IMR-90 (cell line): ENCODE measurements at regions not wholly inside any gene's neighbourhood (a gene's known extent, or its start where the extent isn't known, plus 50 kb on each side); places are given as distances from the start of the nearest gene placed in this dataset.

Source experiments
- ATAC-seq: fragments of 200-7000 bp; cut with Tn5 transposase; 2 replicates; pipeline ENCODE4 v1.9.1; 2020; ENCODE audit warnings: low read depth, mild to moderate bottlenecking, moderate library complexity
- BruUV-seq: library from RNA; stranded (reverse); fragments of 400-500 nt; replicated peaks from 2 replicates; lab custom pipeline; 2021; lab: Mats Ljungman, UMichigan
- CTCF ChIA-PET: fragments of 300-600 bp; formaldehyde crosslinking; extraction: SDS; loops from one replicate; lab custom pipeline; 2021; ENCODE audit warnings: antibody characterized with exemption; lab: Yijun Ruan, JAX
- POLR2A ChIA-PET: fragments of 300-600 bp; sonication (Branson Sonifier 250); formaldehyde crosslinking; loops from one replicate; lab custom pipeline; 2022; ENCODE audit warnings: antibody characterized with exemption; ENCODE audit not compliant: unreplicated experiment; lab: Charles Lee
- DNase-seq: peaks from one replicate; pipeline ENCODE4 v3.0.0; 2013
- H2AFZ ChIP-seq: replicated peaks from 2 replicates; pipeline ENCODE3; 2013; ENCODE audit warnings: low read length, mild to moderate bottlenecking; ENCODE audit not compliant: poor library complexity
- H2AK5ac ChIP-seq: 2 replicates; pipeline ENCODE4 v1.6.1; 2013; ENCODE audit warnings: low read depth, low read length, inconsistent platforms
- H2AK9ac ChIP-seq: replicated peaks from 2 replicates; pipeline ENCODE3; 2013; ENCODE audit warnings: mild to moderate bottlenecking, low read depth, low read length, moderate library complexity; ENCODE audit not compliant: poor library complexity
- H2BK120ac ChIP-seq: 2 replicates; pipeline ENCODE4 v1.6.1; 2013; ENCODE audit warnings: low read depth, low read length, inconsistent platforms
- H2BK15ac ChIP-seq: 3 replicates; pipeline ENCODE4 v1.6.1; 2013; ENCODE audit warnings: low read depth, low read length, inconsistent platforms
- H2BK20ac ChIP-seq: 2 replicates; pipeline ENCODE4 v1.6.1; 2013; ENCODE audit warnings: low read depth, mild to moderate bottlenecking, inconsistent platforms, low read length, moderate library complexity
- H2BK5ac ChIP-seq: 2 replicates; pipeline ENCODE4 v1.6.1; 2013; ENCODE audit warnings: mild to moderate bottlenecking, low read depth, low read length, inconsistent platforms; ENCODE audit not compliant: poor library complexity, severe bottlenecking
- H3K14ac ChIP-seq: replicated peaks from 2 replicates; pipeline ENCODE4 v1.6.1; 2013; ENCODE audit warnings: low read depth, low read length, inconsistent platforms
- H3K18ac ChIP-seq: 2 replicates; pipeline ENCODE4 v1.6.1; 2013; ENCODE audit warnings: low read depth, low read length, control low read depth
- H3K23ac ChIP-seq: 2 replicates; pipeline ENCODE4 v1.6.1; 2013; ENCODE audit warnings: low read depth, low read length, inconsistent platforms
- H3K27ac ChIP-seq: 2 replicates; pipeline ENCODE4 v1.5.1; 2013; ENCODE audit warnings: mild to moderate bottlenecking, control low read depth, low read length; ENCODE audit not compliant: insufficient read depth
- H3K27me3 ChIP-seq: 2 replicates; pipeline ENCODE4 v1.6.1; 2013; ENCODE audit warnings: low read length; ENCODE audit not compliant: control insufficient read depth, insufficient read depth
- H3K36me3 ChIP-seq: 2 replicates; pipeline ENCODE4 v1.6.1; 2013; ENCODE audit warnings: low read length, mixed read lengths; ENCODE audit not compliant: control insufficient read depth, insufficient read depth
- H3K4ac ChIP-seq: 2 replicates; pipeline ENCODE4 v1.6.1; 2013; ENCODE audit warnings: low read depth, low read length, inconsistent platforms
- H3K4me1 ChIP-seq: 2 replicates; pipeline ENCODE4 v1.6.1; 2013; ENCODE audit warnings: low read length, mixed read lengths; ENCODE audit not compliant: control insufficient read depth, insufficient read depth
- H3K4me2 ChIP-seq: 2 replicates; pipeline ENCODE4 v1.6.1; 2013; ENCODE audit warnings: low read depth, mild to moderate bottlenecking, control low read depth, low read length, moderate library complexity
- H3K4me3 ChIP-seq: 2 replicates; pipeline ENCODE4 v1.5.1; 2013; ENCODE audit warnings: low read depth, mild to moderate bottlenecking, control low read depth, low read length, moderate library complexity; ENCODE audit not compliant: insufficient read depth
- H3K56ac ChIP-seq: 2 replicates; pipeline ENCODE4 v1.6.1; 2013; ENCODE audit warnings: low read length, inconsistent platforms; ENCODE audit not compliant: insufficient read depth; ENCODE audit errors: extremely low read depth
- H3K79me1 ChIP-seq, 2 experiments: 2 replicates each; pipeline ENCODE4 v1.6.1; 2013; ENCODE audit warnings: low read length in 2 of 2, inconsistent platforms in 1 of 2, low read depth in 1 of 2
- H3K9ac ChIP-seq: 2 replicates; pipeline ENCODE4 v1.6.1; 2013; ENCODE audit warnings: low read depth, low read length, control low read depth
- H3K9me1 ChIP-seq: 2 replicates; pipeline ENCODE4 v1.6.1; 2013; ENCODE audit warnings: low read length, inconsistent platforms; ENCODE audit not compliant: insufficient read depth
- H3K9me3 ChIP-seq: 2 replicates; pipeline ENCODE4 v1.6.1; 2013; ENCODE audit warnings: low read length; ENCODE audit not compliant: control insufficient read depth, insufficient read depth
- H4K20me1 ChIP-seq: 2 replicates; pipeline ENCODE4 v1.6.1; 2013; ENCODE audit warnings: low read length, inconsistent platforms; ENCODE audit not compliant: insufficient read depth
- H4K5ac ChIP-seq: 2 replicates; pipeline ENCODE4 v1.6.1; 2013; ENCODE audit warnings: mild to moderate bottlenecking, low read depth, low read length, control low read depth
- H4K8ac ChIP-seq, 2 experiments: 2 replicates each; pipeline ENCODE4 v1.6.1; 2013; ENCODE audit warnings: low read depth in 2 of 2, low read length in 2 of 2, control low read depth in 1 of 2, inconsistent platforms in 1 of 2
- H4K91ac ChIP-seq: 2 replicates; pipeline ENCODE4 v1.6.1; 2013; ENCODE audit warnings: low read depth, low read length, inconsistent platforms; ENCODE audit not compliant: insufficient read depth
- CEBPB ChIP-seq: IDR thresholded peaks from 2 replicates; pipeline ENCODE4 v1.6.1; 2012; ENCODE audit warnings: low read depth, low read length, improper control_type of control experiment
- ELK1 ChIP-seq: fragments of 150-350 bp; IDR thresholded peaks from 2 replicates; pipeline ENCODE4 v1.6.1; 2016; ENCODE audit warnings: low read depth, mild to moderate bottlenecking, low read length, moderate library complexity, borderline replicate concordance
- MAZ ChIP-seq: IDR thresholded peaks from 2 replicates; pipeline ENCODE4 v1.6.1; 2012; ENCODE audit warnings: low read depth, mild to moderate bottlenecking, low read length, improper control_type of control experiment, moderate library complexity, borderline replicate concordance
- WGBS, 2 experiments: methylation state at CpG; one replicate each; pipeline versions ENCODE4 v1.1.5 to v1.1.7; 2013; ENCODE audit warnings: missing lambda C conversion rate in 2 of 2; ENCODE audit not compliant: insufficient read length in 1 of 2; ENCODE audit errors: extremely low coverage in 2 of 2; 5-methylcytosine and 5-hydroxymethylcytosine counted together
- dilution Hi-C: fragments of 300-500 bp; cut with HindIII; formaldehyde crosslinking; loops from one replicate; pipeline ENCODE4 v1.14.3; 2018; ENCODE audit warnings: low sequenced_read_pairs; ENCODE audit not compliant: unreplicated experiment
- in situ Hi-C: fragments of 300-500 bp; cut with MboI; formaldehyde crosslinking; loops from 3 replicates; pipeline ENCODE4 v1.14.3; 2019; ENCODE audit warnings: low sequenced_read_pairs, inconsistent platforms, mixed read lengths
- intact Hi-C: fragments of 100-400 bp; cut with micrococcal nuclease; formaldehyde crosslinking; loops from 2 replicates; pipeline ENCODE4 v1.10.0; 2022

GRCh38 chr2:83744855-83745254 is 714.2 kb downstream of the SUCLG1 start:
- Histone ChIP-seq H3K4me3 (no peak overlapping the region), H3K9me3 (no peaks in the 10 kb centered on the region), H3K14ac (no peak overlapping the region), H3K9ac (no peak overlapping the region), H3K4ac (no peak overlapping the region), H3K4me2 (no peak overlapping the region), H3K27me3 (no peaks in the 10 kb centered on the region), H3K36me3 (no peaks in the 10 kb centered on the region), H2AFZ (no peak overlapping the region), H4K91ac (no peak overlapping the region), H3K27ac (no peak overlapping the region), H2BK5ac (no peak overlapping the region), H4K20me1 (no peaks in the 10 kb centered on the region), H3K9me1 (no peaks in the 10 kb centered on the region), H4K5ac (no peak overlapping the region), H2BK120ac (no peak overlapping the region), H3K18ac (no peak overlapping the region), H2AK9ac (no peak overlapping the region), H3K4me1 (no peaks in the 10 kb centered on the region), H4K8ac (no peak overlapping the region), H2BK15ac (no peak overlapping the region), H3K56ac (no peak overlapping the region), H3K79me1 (no peaks in the 10 kb centered on the region), H3K23ac (no peak overlapping the region), H2BK20ac (no peak overlapping the region), H2AK5ac (no peak overlapping the region)
- TF ChIP-seq MAZ (no peak), ELK1 (no peak), CEBPB (no peak)
- intact Hi-C loops, result no loop called here
- WGBS, 2 experiments, result no CpG with 5 or more reads among the region's 4 CpGs
- DNase-seq, result no peak
- CTCF ChIA-PET, result no interaction called here
- ATAC-seq, result no peak
- dilution Hi-C loops, result no loop called here
- POLR2A ChIA-PET, result no interaction called here
- BruUV-seq, result no TSS peak
- in situ Hi-C loops, result no loop called here
